Colonic mucosa (tissue), 4 donors: ENCODE measurements at regions not wholly inside any gene's neighbourhood (a gene's known extent, or its start where the extent isn't known, plus 50 kb on each side); places are given as distances from the start of the nearest gene placed in this dataset.
"Not testable (repeated sequence)": the region's sequence is repeated elsewhere in the genome, so short reads cannot be mapped to it uniquely, and the experiment has no call there.

ENCODE experiments used
- DNase-seq: peaks from one replicate; pipeline ENCODE4 v3.0.0-alpha.2; 2020
- H3K27ac ChIP-seq: fragments of 200-600 bp; one replicate; pipeline ENCODE4 v1.8.0; 2021
- H3K27me3 ChIP-seq: fragments of 200-600 bp; one replicate; pipeline ENCODE4 v1.8.0; 2021
- H3K36me3 ChIP-seq: fragments of 200-600 bp; one replicate; pipeline ENCODE4 v1.8.0; 2021
- H3K4me1 ChIP-seq: fragments of 200-600 bp; one replicate; pipeline ENCODE4 v1.8.0; 2021; ENCODE audit warnings: mild to moderate bottlenecking
- H3K4me3 ChIP-seq: fragments of 200-600 bp; one replicate; pipeline ENCODE4 v1.8.0; 2021
- H3K9ac ChIP-seq, 2 donors: one replicate each; pipeline ENCODE4 v1.7.0; 2013; ENCODE audit warnings: control low read depth in 2 of 2, low read depth in 2 of 2, low read length in 2 of 2
- H3K9me3 ChIP-seq: fragments of 200-600 bp; one replicate; pipeline ENCODE4 v1.8.0; 2021
- intact Hi-C: fragments of 100-400 bp; cut with DNase I; formaldehyde crosslinking; loops from one replicate; pipeline ENCODE4 v1.14.1; 2022
- TF ChIP-seq, protein P1 (sequence below): fragments of 200-600 bp; IDR thresholded peaks from one replicate; pipeline ENCODE4 v1.8.0; 2022; ENCODE audit warnings: antibody characterized with exemption, mild to moderate bottlenecking
- donor health status: healthy.
- donor health status: DM: no; HTN: no; CAD: no.
- donor health status: DM: no; HTN: no; CAD: no.

DNA sequence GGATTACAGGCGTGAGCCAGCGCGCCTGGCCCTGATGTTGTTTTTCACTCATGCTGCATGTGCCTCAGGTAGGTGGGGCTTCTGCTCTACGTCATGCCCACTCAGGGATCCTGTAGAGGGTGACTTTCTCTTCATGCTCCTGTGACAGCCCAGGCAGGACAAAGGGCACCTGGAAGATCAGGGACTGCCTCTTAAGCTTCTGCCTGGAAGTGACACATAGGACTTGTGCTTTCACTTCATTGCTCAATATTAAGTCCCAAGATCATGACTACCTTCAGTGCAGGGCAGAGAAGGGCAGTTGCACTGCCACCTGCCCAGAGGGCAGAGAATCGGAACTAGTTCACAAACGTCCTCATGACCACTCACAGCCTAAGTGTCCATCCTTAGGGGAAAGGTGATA is 249.5 kb upstream of the SULF2 start:
- Histone ChIP-seq H3K27ac (no peak overlapping the region), H3K27me3 (no peaks in the 10 kb centered on the region), H3K4me1 (no peaks in the 10 kb centered on the region), H3K9ac (no peak overlapping the region), H3K4me3 (no peak overlapping the region), H3K36me3 (no peaks in the 10 kb centered on the region), H3K9me3 (no peaks in the 10 kb centered on the region)
- TF ChIP-seq, protein P1, sequence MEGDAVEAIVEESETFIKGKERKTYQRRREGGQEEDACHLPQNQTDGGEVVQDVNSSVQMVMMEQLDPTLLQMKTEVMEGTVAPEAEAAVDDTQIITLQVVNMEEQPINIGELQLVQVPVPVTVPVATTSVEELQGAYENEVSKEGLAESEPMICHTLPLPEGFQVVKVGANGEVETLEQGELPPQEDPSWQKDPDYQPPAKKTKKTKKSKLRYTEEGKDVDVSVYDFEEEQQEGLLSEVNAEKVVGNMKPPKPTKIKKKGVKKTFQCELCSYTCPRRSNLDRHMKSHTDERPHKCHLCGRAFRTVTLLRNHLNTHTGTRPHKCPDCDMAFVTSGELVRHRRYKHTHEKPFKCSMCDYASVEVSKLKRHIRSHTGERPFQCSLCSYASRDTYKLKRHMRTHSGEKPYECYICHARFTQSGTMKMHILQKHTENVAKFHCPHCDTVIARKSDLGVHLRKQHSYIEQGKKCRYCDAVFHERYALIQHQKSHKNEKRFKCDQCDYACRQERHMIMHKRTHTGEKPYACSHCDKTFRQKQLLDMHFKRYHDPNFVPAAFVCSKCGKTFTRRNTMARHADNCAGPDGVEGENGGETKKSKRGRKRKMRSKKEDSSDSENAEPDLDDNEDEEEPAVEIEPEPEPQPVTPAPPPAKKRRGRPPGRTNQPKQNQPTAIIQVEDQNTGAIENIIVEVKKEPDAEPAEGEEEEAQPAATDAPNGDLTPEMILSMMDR: no peak
- DNase-seq: no peak
- intact Hi-C loops: no loop called here

DNA sequence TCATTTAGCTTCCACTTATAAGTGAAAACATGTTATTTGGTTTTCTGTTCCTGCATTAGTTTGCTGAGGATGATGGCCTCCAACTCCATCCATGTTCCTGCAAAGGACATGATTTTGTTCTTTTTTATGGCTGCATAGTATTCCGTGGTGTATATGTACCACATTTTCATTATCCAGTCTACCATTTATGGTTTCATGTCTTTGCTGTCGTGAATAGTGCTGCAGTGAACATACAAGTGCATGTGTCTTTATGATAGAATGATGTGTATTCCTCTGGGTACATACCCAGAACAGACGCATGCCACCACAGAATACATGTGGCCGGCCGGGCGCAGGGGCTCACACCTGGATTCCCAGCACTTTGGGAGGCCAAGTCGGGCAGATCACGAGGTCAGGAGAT is 247.7 kb upstream of the SULF2 start:
- H3K27ac ChIP-seq, H3K4me1 ChIP-seq, H3K36me3 ChIP-seq, DNase-seq, intact Hi-C loops, H3K27me3 ChIP-seq, H3K4me3 ChIP-seq, H3K9ac ChIP-seq, H3K9me3 ChIP-seq: not testable (repeated sequence)

DNA sequence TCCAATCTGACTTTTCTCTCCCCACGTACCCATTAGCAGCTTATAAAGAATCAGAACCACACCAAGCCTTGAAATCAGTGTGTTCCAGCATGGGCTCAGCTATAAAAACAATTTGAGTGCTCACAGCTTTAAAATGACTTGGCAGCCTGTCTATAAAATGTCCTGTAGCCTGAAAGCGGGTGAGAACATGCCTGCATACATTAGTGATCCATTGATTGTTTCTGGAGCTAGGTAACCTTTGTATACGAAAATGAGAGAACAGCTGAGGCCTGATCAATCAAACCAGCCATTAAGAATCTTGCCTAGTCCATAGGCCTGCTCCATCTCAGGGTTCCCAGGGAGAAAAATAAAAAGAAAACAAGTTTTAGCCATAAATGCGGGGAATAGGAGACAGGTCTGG is 245.8 kb upstream of the SULF2 start:
- Histone ChIP-seq H3K9me3 (no peaks in the 10 kb centered on the region), H3K27ac (no peak overlapping the region), H3K36me3 (no peaks in the 10 kb centered on the region), H3K9ac (no peak overlapping the region), H3K4me3 (no peak overlapping the region), H3K27me3 (no peaks in the 10 kb centered on the region), H3K4me1 (no peaks in the 10 kb centered on the region)
- TF ChIP-seq, protein P1: no peak
- intact Hi-C loops: no loop called here
- DNase-seq: no peak

DNA sequence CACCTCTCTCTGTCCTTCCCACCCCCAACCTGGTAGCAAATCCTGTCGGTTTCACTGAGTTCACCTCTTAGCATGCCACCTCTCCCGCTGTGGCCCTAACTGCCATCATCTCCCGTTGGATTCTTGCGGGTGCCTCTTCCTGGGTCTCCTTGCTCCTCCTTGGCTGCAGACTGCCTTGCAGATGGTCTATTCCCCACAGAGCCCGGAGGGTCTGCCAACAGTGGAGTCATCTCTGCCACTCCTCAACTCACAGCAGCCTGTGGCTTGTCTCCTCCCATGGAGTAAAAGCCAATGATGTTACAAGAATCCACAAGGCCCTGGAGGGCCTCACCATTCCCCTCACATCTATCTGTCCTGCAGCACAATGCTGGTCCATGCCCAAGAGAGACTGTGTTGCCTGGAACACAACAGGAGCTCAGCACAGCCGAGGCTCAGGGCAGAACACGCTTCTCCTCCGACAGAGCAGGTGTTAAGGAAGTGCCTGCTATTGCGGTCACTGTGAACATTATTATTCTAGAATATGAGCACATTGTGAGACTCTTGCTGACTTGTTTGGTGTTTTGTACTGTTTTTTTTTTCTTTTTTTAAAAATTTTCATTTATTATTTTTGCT is 241.8 kb upstream of the SULF2 start:
- H3K4me1 ChIP-seq: no peaks in the 10 kb centered on the region
- intact Hi-C loops: no loop called here
- H3K27me3 ChIP-seq: no peaks in the 10 kb centered on the region
- H3K9me3 ChIP-seq: no peaks in the 10 kb centered on the region
- no peak overlapping the region for H3K27ac ChIP-seq
- no peak for DNase-seq
- H3K4me3 ChIP-seq: no peak overlapping the region
- H3K9ac ChIP-seq: no peak overlapping the region
- TF ChIP-seq, protein P1: no peak
- no peaks in the 10 kb centered on the region for H3K36me3 ChIP-seq

DNA sequence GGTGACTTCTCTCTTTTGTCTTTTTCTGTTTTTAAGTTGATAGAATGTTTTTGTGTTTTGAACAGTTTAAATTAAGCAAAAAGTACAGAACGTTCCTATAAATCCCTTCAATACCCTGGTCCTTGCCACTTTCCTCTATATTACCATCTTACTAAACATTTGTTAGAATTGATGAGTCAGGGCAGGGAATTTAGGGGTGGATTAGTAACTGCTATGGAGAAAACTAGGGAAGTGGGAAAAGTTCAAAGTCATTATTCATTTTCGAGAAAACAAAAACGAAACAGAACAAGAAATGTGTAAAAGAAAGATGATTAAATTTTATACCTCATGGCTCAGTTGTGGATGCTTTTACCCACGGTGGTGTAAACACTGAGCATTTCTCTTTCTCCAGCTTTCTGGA is 240.4 kb upstream of the SULF2 start:
- Histone ChIP-seq H3K36me3 (no peaks in the 10 kb centered on the region), H3K27ac (no peak overlapping the region), H3K4me3 (no peak overlapping the region), H3K4me1 (no peaks in the 10 kb centered on the region), H3K9me3 (no peaks in the 10 kb centered on the region), H3K9ac (no peak overlapping the region), H3K27me3 (no peaks in the 10 kb centered on the region)
- intact Hi-C loops: no loop called here
- TF ChIP-seq, protein P1: no peak
- no peak for DNase-seq

DNA sequence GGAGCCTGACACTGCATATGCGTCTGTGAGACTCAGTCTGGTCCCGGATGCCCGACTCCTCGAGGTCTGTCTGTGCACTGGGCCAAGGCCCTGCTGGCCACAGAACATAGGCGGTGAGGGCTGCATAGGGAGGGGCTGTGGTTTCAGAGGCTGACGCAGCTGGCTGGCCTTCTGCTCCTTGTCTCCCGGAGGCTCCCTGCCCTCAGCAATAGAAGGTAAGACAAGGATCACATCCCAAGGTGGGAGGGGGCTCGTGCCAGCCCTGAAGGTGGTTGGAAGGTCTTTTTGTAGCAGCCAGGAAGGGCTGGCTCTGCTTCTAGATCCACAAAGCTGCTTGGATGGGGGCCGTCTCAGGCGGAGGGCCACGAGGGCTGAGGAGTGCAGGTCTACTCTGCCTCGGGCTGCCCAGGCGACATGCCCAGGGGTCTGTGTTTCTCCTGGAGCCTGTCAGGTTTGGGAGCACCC is 239.8 kb upstream of the SULF2 start:
- DNase-seq: no peak
- H3K4me1 ChIP-seq: no peaks in the 10 kb centered on the region
- H3K9ac ChIP-seq: no peak overlapping the region
- H3K9me3 ChIP-seq: no peaks in the 10 kb centered on the region
- no peak overlapping the region for H3K4me3 ChIP-seq
- no peaks in the 10 kb centered on the region for H3K36me3 ChIP-seq
- intact Hi-C loops: no loop called here
- H3K27me3 ChIP-seq: no peaks in the 10 kb centered on the region
- H3K27ac ChIP-seq: no peak overlapping the region
- TF ChIP-seq, protein P1: no peak
